ENCODE measurements at regions not wholly inside any gene's neighbourhood (a gene's known extent, or its start where the extent isn't known, plus 50 kb on each side); places are given as distances from the start of the nearest gene placed in this dataset.

GRCh38 chr21:41576013-41576615, 68.2 kb upstream of the TMPRSS2 start:
- TF ChIP-seq CTCF (IDR thresholded peaks at IDR 0.05; ENCODE audit: low read length) (no peak), EZH2 (IDR thresholded peaks at IDR 0.05; ENCODE audit: borderline replicate concordance, low read length) (no peak)

Measured in OCI-LY1 (cell line).